GM12892 (cell line): ENCODE measurements at regions not wholly inside any gene's neighbourhood (a gene's known extent, or its start where the extent isn't known, plus 50 kb on each side); places are given as distances from the start of the nearest gene placed in this dataset.
A peak's percentile ranks its signal among the peaks of the same experiment; 100 is the strongest.

Experiments used
- DNase-seq: peaks from one replicate; pipeline ENCODE4 v3.0.0; 2011; ENCODE audit not compliant: insufficient read length
- FAIRE-seq: peaks from 2 replicates; lab custom pipeline; 2011; peaks lifted over from hg19 to GRCh38; lab: Jason Lieb, UNC
- POLR2A ChIP-seq: IDR thresholded peaks from 2 replicates; pipeline ENCODE4 v1.6.1; 2011; ENCODE audit warnings: low read depth, low read length, control low read depth
- POLR2AphosphoS5 ChIP-seq: IDR thresholded peaks from 2 replicates; pipeline ENCODE4 v1.6.1; 2011; ENCODE audit warnings: low read depth, low read length, control low read depth
- TAF1 ChIP-seq: IDR thresholded peaks from 2 replicates; pipeline ENCODE4 v1.6.1; 2011; ENCODE audit warnings: low read depth, mild to moderate bottlenecking, control low read depth, low read length, borderline replicate concordance

- TF ChIP-seq POLR2AphosphoS5, result no peak
- no peak for TF ChIP-seq POLR2A
- no peak for TF ChIP-seq TAF1
- DNase-seq (no peak), FAIRE-seq (no peak)
Observed at GRCh38 chr10:123529146-123529760, 136.9 kb upstream of the GPR26 start.

GRCh38 chr10:123530166-123530870 is 135.8 kb upstream of the GPR26 start:
- FAIRE-seq (no peak), DNase-seq (no peak)
- TF ChIP-seq POLR2AphosphoS5 (no peak), TAF1 (no peak), POLR2A (no peak)

GRCh38 chr10:123535386-123535785 is 130.8 kb upstream of the GPR26 start:
- no peak for DNase-seq
- TF ChIP-seq TAF1 (no peak), POLR2AphosphoS5 (no peak), POLR2A (no peak)
- FAIRE-seq, result no peak

GRCh38 chr10:123536176-123536845 is 129.8 kb upstream of the GPR26 start:
- DNase-seq (no peak), FAIRE-seq (no peak)
- no peak for TF ChIP-seq POLR2AphosphoS5
- no peak for TF ChIP-seq POLR2A
- TF ChIP-seq TAF1, result no peak

GRCh38 chr10:123537188-123537961 is 128.8 kb upstream of the GPR26 start:
- peak; percentile 67 for FAIRE-seq
- DNase-seq, result no peak
- TF ChIP-seq POLR2AphosphoS5 (no peak), TAF1 (no peak), POLR2A (no peak)

- no peak for TF ChIP-seq POLR2AphosphoS5
- no peak for TF ChIP-seq TAF1
- no peak for TF ChIP-seq POLR2A
- FAIRE-seq (no peak), DNase-seq (no peak)
Observed at GRCh38 chr10:123538401-123539320, 127.5 kb upstream of the GPR26 start.

- FAIRE-seq (no peak), DNase-seq (no peak)
- TF ChIP-seq POLR2AphosphoS5 (no peak), POLR2A (no peak), TAF1 (no peak)
Observed at GRCh38 chr10:123544986-123545385, 121.2 kb upstream of the GPR26 start.

- no peak for TF ChIP-seq TAF1
- TF ChIP-seq POLR2AphosphoS5, result no peak
- TF ChIP-seq POLR2A, result no peak
- DNase-seq, result no peak
- no peak for FAIRE-seq
Observed at GRCh38 chr10:123548770-123549169, 117.4 kb upstream of the GPR26 start.

GRCh38 chr10:123549761-123550454 is 116.2 kb upstream of the GPR26 start:
- FAIRE-seq, result peak; percentile 5
- DNase-seq, result no peak
- TF ChIP-seq POLR2AphosphoS5, result no peak
- no peak for TF ChIP-seq TAF1
- no peak for TF ChIP-seq POLR2A

GRCh38 chr10:123550675-123551096 is 115.5 kb upstream of the GPR26 start:
- no peak for DNase-seq
- no peak for FAIRE-seq

More at GRCh38 chr10:123550675-123551096, 115.5 kb upstream of the GPR26 start:
- TF ChIP-seq POLR2AphosphoS5 (no peak), POLR2A (no peak), TAF1 (no peak)
